Calu3 (cell line): ENCODE measurements at regions not wholly inside any gene's neighbourhood (a gene's known extent, or its start where the extent isn't known, plus 50 kb on each side); places are given as distances from the start of the nearest gene placed in this dataset.

Experiments used
- BruUV-seq: library from RNA; stranded (reverse); fragments of 400-500 nt; replicated peaks from 2 replicates; lab custom pipeline; 2021; lab: Mats Ljungman, UMichigan
- CTCF ChIA-PET: fragments of 300-600 bp; sonication (Branson Sonifier 250); formaldehyde crosslinking; loops from one replicate; lab custom pipeline; 2022; ENCODE audit warnings: antibody characterized with exemption; lab: Charles Lee
- DNase-seq: peaks from one replicate; pipeline ENCODE4 v3.0.0; 2022
- H3K27ac Mint-ChIP-seq: one replicate; pipeline ENCODE4 v1.8.0; 2022; ENCODE audit warnings: mixed read lengths; ENCODE audit not compliant: unreplicated experiment
- H3K27me3 Mint-ChIP-seq: one replicate; pipeline ENCODE4 v1.8.0; 2022; ENCODE audit warnings: mixed read lengths; ENCODE audit not compliant: unreplicated experiment
- H3K36me3 Mint-ChIP-seq: one replicate; pipeline ENCODE4 v1.8.0; 2022; ENCODE audit warnings: mild to moderate bottlenecking, moderate library complexity, mixed read lengths; ENCODE audit not compliant: insufficient read depth, unreplicated experiment
- H3K4me1 Mint-ChIP-seq: one replicate; pipeline ENCODE4 v1.8.0; 2022; ENCODE audit warnings: mild to moderate bottlenecking, low read depth, mixed read lengths; ENCODE audit not compliant: unreplicated experiment
- H3K4me3 Mint-ChIP-seq: one replicate; pipeline ENCODE4 v1.8.0; 2022; ENCODE audit warnings: mild to moderate bottlenecking, low read depth, moderate library complexity, mixed read lengths; ENCODE audit not compliant: unreplicated experiment
- H3K9me3 Mint-ChIP-seq: one replicate; pipeline ENCODE4 v1.8.0; 2022; ENCODE audit warnings: low read depth, mixed read lengths; ENCODE audit not compliant: unreplicated experiment
- intact Hi-C: fragments of 100-400 bp; cut with micrococcal nuclease; formaldehyde crosslinking; loops from one replicate; pipeline ENCODE4 v1.10.0; 2022; ENCODE audit not compliant: unreplicated experiment
- TF ChIP-seq, protein P1 (sequence below): fragments of 200-600 bp; IDR thresholded peaks from one replicate; pipeline ENCODE4 v1.8.0; 2022; ENCODE audit warnings: antibody characterized with exemption; ENCODE audit not compliant: unreplicated experiment

DNA sequence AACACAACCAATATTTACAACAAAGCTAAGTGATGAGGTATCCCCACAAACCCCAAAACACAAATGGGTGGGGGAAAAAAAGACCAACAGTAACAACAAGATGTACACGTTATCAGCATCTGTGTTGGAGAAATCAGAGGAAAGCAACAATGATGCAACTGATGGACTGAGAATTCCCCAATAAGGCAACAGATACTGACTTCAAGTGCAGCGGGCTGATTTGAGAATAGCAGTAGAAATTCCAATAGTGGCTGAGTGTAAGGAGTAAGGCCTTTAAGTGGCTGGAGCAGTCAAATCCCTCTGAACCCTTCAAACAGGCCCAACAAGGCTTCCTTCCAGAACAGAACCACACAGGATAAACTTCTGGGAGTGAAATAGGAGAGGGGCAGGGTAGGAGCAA is 97.6 kb downstream of the TM2D1 start:
- H3K4me3 Mint-ChIP-seq = no peak overlapping the region
- H3K27me3 Mint-ChIP-seq = no peaks in the 10 kb centered on the region
- no peak overlapping the region for H3K27ac Mint-ChIP-seq
- H3K4me1 Mint-ChIP-seq = no peaks in the 10 kb centered on the region
- no TSS peak for BruUV-seq
- no peaks in the 10 kb centered on the region for H3K36me3 Mint-ChIP-seq
- H3K9me3 Mint-ChIP-seq = no peaks in the 10 kb centered on the region
- intact Hi-C loops = no loop called here
- TF ChIP-seq, protein P1, sequence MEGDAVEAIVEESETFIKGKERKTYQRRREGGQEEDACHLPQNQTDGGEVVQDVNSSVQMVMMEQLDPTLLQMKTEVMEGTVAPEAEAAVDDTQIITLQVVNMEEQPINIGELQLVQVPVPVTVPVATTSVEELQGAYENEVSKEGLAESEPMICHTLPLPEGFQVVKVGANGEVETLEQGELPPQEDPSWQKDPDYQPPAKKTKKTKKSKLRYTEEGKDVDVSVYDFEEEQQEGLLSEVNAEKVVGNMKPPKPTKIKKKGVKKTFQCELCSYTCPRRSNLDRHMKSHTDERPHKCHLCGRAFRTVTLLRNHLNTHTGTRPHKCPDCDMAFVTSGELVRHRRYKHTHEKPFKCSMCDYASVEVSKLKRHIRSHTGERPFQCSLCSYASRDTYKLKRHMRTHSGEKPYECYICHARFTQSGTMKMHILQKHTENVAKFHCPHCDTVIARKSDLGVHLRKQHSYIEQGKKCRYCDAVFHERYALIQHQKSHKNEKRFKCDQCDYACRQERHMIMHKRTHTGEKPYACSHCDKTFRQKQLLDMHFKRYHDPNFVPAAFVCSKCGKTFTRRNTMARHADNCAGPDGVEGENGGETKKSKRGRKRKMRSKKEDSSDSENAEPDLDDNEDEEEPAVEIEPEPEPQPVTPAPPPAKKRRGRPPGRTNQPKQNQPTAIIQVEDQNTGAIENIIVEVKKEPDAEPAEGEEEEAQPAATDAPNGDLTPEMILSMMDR = no peak
- DNase-seq = no peak
- CTCF ChIA-PET = no interaction called here

DNA sequence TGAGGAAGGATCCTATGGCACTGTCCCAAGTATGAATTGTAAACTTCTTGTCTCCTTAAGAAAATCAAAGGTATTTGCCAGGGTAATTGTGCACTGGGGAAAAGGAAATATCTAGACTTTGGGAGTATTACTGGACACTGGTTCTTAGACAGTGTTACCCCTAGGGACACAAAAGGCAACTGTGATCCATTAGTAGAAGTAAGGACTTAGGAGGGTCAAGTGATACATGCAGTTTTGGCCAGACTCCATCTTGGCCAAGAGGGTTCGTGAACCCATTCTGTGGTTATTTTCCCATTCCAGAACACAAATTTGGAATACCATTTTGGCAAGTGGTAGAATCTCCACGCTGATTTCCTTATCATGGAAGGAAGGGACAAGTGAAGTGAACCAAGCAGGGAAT is 98.1 kb downstream of the TM2D1 start:
- H3K36me3 Mint-ChIP-seq = no peaks in the 10 kb centered on the region
- BruUV-seq = no TSS peak
- no peak for DNase-seq
- H3K27ac Mint-ChIP-seq = no peak overlapping the region
- no peaks in the 10 kb centered on the region for H3K4me1 Mint-ChIP-seq
- TF ChIP-seq, protein P1 = no peak
- CTCF ChIA-PET = no interaction called here
- intact Hi-C loops = no loop called here
- no peaks in the 10 kb centered on the region for H3K9me3 Mint-ChIP-seq
- no peak overlapping the region for H3K4me3 Mint-ChIP-seq
- no peaks in the 10 kb centered on the region for H3K27me3 Mint-ChIP-seq

DNA sequence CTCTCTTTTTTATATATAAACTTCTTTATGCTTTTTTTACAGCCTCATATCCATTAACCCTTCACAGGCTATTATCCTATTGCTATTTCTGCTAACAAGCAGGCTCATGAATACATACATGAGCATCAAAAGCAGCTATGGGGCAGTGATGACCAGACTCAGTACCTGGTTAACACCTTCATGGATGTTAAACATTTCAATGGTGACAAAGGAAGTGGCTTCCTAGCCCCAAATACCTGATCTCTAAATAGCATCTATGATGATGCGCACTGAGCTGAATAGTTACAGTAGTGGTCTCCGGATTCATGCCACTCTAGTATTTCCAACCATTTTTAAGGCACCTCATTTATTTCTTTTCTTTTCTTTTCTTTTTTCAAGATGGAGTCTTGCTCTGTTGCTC is 101.1 kb downstream of the TM2D1 start:
- no TSS peak for BruUV-seq
- Mint-ChIP-seq H3K36me3 (no peaks in the 10 kb centered on the region), H3K4me3 (no peak overlapping the region), H3K27ac (no peak overlapping the region), H3K27me3 (no peaks in the 10 kb centered on the region), H3K9me3 (no peaks in the 10 kb centered on the region), H3K4me1 (no peaks in the 10 kb centered on the region)
- intact Hi-C loops = no loop called here
- DNase-seq = no peak
- TF ChIP-seq, protein P1 = no peak
- CTCF ChIA-PET = interaction anchor here (1.0 kb wide), 1 partner anchor 130 kb away, joined by 4 read pairs; no protein-coding TSS in a partner anchor

DNA sequence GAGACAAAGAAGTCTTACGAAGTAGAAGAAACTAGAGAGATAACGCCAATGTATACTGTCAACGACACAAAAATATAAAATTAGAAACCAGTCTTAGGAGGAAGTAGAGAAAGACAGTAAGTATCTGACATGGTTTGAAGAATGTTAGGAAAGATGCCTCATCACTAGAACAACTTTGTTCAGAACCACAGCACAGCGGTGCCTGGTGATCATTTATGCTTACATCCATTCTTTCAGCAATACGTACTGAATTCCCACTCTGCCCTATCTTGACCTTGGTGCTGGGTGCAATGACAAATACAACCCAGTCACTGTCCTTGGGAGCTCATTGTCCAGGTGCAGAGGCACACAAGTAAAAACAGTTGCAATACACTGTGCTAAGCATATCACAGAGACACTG is 104.4 kb downstream of the TM2D1 start:
- Mint-ChIP-seq H3K9me3 (no peaks in the 10 kb centered on the region), H3K36me3 (no peaks in the 10 kb centered on the region), H3K4me3 (no peak overlapping the region), H3K27me3 (no peaks in the 10 kb centered on the region), H3K4me1 (no peaks in the 10 kb centered on the region), H3K27ac (no peak overlapping the region)
- DNase-seq = no peak
- CTCF ChIA-PET = interaction anchor here (1.2 kb wide), 1 partner anchor 20 kb away, joined by 3 read pairs; no protein-coding TSS in a partner anchor
- intact Hi-C loops = no loop called here
- BruUV-seq = no TSS peak
- TF ChIP-seq, protein P1 = no peak
